Bronchial epithelial cell (primary cell): ENCODE measurements at regions not wholly inside any gene's neighbourhood (a gene's known extent, or its start where the extent isn't known, plus 50 kb on each side); places are given as distances from the start of the nearest gene placed in this dataset.
A peak's percentile ranks its signal among the peaks of the same experiment; 100 is the strongest.

Experiments used
- DNase-seq: peaks from one replicate; pipeline ENCODE4 v3.0.0-alpha.2; 2010; ENCODE audit warnings: low read depth
- FAIRE-seq: peaks from 2 replicates; lab custom pipeline; 2011; peaks lifted over from hg19 to GRCh38; lab: Jason Lieb, UNC
- H3K27me3 ChIP-seq: 2 replicates; pipeline ENCODE4 v1.5.1; 2011; ENCODE audit warnings: low read length; ENCODE audit not compliant: control insufficient read depth, insufficient read depth
- H3K36me3 ChIP-seq: 2 replicates; pipeline ENCODE4 v1.5.1; 2011; ENCODE audit warnings: low read length; ENCODE audit not compliant: control insufficient read depth, insufficient read depth
- H3K4me3 ChIP-seq: 2 replicates; pipeline ENCODE4 v1.5.1; 2011; ENCODE audit warnings: mild to moderate bottlenecking, low read depth, low read length, control low read depth
- CTCF ChIP-seq: IDR thresholded peaks from 2 replicates; pipeline ENCODE4 v1.5.1; 2011; ENCODE audit warnings: mild to moderate bottlenecking, moderate library complexity, low read length, control low read depth, inconsistent platforms; ENCODE audit not compliant: insufficient read depth, severe bottlenecking

DNA sequence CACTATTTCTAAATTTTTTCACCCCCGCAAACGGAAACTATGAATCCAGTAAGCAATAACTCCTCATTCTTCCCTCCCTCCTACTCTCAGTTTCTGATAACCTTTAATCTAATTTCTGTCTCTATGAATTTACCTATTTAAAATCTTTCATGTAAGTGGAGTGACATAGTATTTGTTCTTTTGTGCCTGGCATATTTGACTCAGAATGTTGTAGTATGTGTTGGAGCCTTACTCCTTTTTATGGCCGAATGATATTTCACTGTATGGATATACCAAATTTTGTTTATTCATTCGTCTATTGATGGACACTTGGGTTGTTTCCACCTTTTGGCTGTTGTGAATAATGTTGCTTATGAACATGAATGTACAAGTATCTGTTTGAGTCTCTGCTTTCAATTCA is 61.1 kb upstream of the C1GALT1C1 start:
- TF ChIP-seq CTCF: no peak
- FAIRE-seq: no peak
- no peak overlapping the region for H3K4me3 ChIP-seq

DNA sequence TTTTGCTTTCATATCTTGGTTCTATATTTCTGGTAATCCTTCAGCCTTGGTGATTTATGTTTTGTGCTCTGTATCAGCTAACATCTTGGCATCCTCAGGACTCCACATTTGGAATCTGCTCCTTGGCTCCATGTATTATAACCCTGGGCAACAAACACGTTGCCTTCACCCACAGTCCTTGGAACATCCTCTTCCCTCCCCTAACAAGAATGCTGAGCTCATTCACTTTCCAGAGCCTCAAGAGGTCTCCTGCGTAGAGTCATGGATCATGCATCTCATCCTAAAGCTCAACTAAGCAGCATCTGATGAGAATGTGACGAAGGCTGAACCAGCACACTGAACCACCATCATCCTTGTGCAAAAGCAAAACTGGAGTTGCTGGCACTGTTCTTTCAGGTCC is 60.5 kb upstream of the C1GALT1C1 start:
- FAIRE-seq: peak; percentile 32
- Histone ChIP-seq H3K27me3 (no peaks in the 10 kb centered on the region), H3K36me3 (no peaks in the 10 kb centered on the region), H3K4me3 (no peak overlapping the region)
- TF ChIP-seq CTCF: no peak
- no peak for DNase-seq

More for the DNA sequence above, 61.1 kb upstream of the C1GALT1C1 start:
- H3K36me3 ChIP-seq: no peaks in the 10 kb centered on the region
- H3K27me3 ChIP-seq: no peaks in the 10 kb centered on the region
- no peak for DNase-seq

DNA sequence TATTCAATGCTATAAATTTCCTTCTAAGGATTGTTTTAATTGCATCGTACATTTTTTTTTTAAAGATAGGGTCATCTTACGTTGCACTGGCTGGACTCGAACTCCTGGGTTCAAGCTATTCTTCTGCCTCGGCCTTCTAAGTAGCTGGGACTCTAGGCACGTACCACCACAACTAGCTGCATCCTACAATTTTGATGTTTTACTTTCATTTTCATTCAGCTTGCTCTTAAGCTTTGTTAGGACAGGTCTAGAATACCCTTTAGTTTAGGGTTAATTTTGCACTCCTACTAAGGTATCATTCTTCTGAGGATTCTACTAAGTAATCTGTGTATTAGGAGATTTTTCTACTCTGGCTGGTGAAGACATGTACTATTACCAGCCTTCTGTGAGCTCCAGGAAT is 50.2 kb upstream of the C1GALT1C1 start:
- DNase-seq (no peak), FAIRE-seq (no peak)

More for the DNA sequence above, 50.2 kb upstream of the C1GALT1C1 start:
- no peaks in the 10 kb centered on the region for H3K27me3 ChIP-seq
- H3K36me3 ChIP-seq: no peaks in the 10 kb centered on the region
- no peak overlapping the region for H3K4me3 ChIP-seq
- no peak for TF ChIP-seq CTCF
